AG09309 (cell line): ENCODE measurements at regions not wholly inside any gene's neighbourhood (a gene's known extent, or its start where the extent isn't known, plus 50 kb on each side); places are given as distances from the start of the nearest gene placed in this dataset.

ENCODE experiments used
- DNase-seq: peaks from one replicate; pipeline ENCODE4 v3.0.0-alpha.2; 2010; ENCODE audit warnings: low read depth
- H3K4me3 ChIP-seq: 2 replicates; pipeline ENCODE4 v1.5.1; 2011; ENCODE audit warnings: mild to moderate bottlenecking, low read depth, low read length, moderate library complexity; ENCODE audit not compliant: control insufficient read depth
- CTCF ChIP-seq: IDR thresholded peaks from 2 replicates; pipeline ENCODE4 v1.5.1; 2011; ENCODE audit warnings: mild to moderate bottlenecking, low read depth, low read length, inconsistent platforms; ENCODE audit not compliant: insufficient read depth, control insufficient read depth; ENCODE audit errors: missing control alignments

DNA sequence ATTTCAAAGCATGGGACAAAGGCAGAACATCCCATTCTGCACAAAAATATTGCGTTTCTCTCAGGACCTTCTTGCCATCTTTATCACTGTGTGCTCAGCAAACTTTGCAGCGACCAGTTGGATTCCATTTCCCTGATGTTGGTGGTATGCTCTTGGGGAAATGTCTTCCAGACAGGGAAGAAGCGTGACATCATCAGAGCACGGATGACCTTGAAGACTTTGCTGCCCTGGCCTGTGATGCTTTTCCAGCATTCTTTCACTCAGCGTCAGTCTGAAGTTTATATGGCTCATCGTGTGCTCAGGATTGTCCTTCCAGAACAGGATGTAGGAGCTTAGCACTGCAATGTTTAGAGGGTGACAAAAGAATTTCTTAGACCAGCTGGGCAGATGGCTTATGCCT, 131.4 kb upstream of the F3 start:
- DNase-seq = no peak
- H3K4me3 ChIP-seq = no peak overlapping the region
- no peak for TF ChIP-seq CTCF

DNA sequence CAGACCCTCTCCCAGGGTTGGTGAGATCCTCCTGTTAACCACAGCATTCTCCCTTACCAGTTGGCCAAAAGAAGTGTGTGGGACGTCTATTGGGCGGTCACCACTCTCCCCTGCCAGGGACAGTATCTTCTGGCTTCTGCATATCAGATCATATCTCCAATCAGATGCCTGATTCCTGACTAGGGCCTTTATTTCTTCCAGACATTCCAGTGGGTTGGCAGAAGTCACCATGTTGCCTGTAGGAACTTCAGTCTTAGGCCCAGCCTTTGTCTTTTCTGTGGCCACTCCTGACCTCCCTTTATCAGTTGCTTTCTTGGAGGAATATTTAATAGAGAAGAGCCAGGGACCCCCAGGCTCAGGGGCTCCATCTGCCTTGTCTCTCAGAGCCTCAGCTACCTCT, 130.4 kb upstream of the F3 start:
- no peak for DNase-seq
- H3K4me3 ChIP-seq = no peak overlapping the region
- no peak for TF ChIP-seq CTCF

DNA sequence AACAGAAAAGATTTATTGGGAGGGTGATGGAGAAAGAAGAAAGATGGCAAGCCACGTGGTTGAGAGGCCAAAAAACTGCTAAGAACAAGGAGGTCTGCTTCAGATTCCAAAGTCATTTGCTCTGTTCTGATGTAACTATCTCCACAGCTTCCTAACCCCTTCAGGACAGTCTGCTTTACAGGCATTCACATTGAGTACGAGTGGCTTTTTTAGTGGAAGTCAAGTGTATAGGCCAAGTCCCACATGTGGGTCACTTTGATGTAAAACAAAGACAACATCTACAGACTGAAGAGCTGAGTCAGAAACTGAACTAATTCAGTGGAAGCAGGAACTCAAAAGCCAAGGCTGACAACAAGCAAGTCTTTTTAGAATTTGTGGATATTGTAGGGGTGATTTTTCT, 128.7 kb upstream of the F3 start:
- DNase-seq = no peak
- no peak for TF ChIP-seq CTCF
- H3K4me3 ChIP-seq = no peak overlapping the region

- DNase-seq = no peak
- H3K4me3 ChIP-seq = no peak overlapping the region
- no peak for TF ChIP-seq CTCF
Observed at GRCh38 chr1:94669198-94669597, 127.6 kb upstream of the F3 start.

GRCh38 chr1:94668528-94668927, 127.0 kb upstream of the F3 start:
- no peak for DNase-seq
- no peak for TF ChIP-seq CTCF
- H3K4me3 ChIP-seq = no peak overlapping the region

DNA sequence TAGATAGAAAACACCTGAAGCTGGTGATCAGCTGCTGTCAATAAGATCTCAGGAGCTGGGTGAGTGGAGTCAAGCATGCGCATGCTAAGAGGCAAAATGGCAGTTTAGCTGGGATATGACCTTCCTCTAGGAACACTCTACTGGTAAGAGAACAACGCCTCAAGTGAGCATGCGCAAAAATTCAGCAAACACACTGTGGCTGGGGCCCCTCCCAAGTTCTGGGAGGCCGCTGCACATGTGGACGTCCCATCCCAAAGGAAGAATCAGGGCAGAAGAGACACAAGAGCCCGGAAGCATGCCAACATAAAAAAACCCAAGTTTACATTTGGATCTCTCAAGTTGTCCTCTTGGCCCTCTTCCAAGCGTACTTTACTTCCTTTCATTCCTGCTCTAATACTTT, 126.3 kb upstream of the F3 start:
- no peak for DNase-seq
- TF ChIP-seq CTCF = no peak
- no peak overlapping the region for H3K4me3 ChIP-seq

DNA sequence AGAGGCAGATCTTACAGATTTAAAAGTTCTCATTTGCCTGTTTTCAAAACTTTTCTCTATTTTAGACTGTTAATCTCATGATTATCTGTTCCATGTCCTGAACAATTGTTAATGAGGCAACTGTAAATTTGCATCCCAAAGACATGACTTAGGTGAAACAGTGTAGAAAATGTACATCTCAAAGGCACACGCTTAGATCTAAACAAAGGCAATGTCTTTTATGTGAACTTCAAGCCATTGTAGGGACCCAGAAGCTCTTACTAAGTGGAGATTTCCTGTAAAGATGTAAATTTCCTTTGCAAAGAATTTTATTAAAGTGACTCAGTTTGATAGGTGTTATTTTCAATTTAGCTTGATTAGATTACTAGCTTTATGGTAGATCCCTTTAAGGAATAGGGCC, 125.2 kb upstream of the F3 start:
- TF ChIP-seq CTCF = no peak
- no peak for DNase-seq
- H3K4me3 ChIP-seq = no peak overlapping the region
